GM10266 (cell line): ENCODE measurements at regions not wholly inside any gene's neighbourhood (a gene's known extent, or its start where the extent isn't known, plus 50 kb on each side); places are given as distances from the start of the nearest gene placed in this dataset.

Experiments used
- DNase-seq: peaks from one replicate; pipeline ENCODE4 v3.0.0; 2012; ENCODE audit errors: extremely low spot score
- CTCF ChIP-seq: IDR thresholded peaks from 2 replicates; pipeline ENCODE4 v1.5.1; 2012; ENCODE audit warnings: mild to moderate bottlenecking, low read depth; ENCODE audit not compliant: control insufficient read depth, insufficient read depth; ENCODE audit errors: missing control alignments

- no peak for DNase-seq
- TF ChIP-seq CTCF = no peak
These were observed 92.0 kb upstream of the CAMK1G start for GRCh38 chr1:209491496-209491895.

- no peak for DNase-seq
- TF ChIP-seq CTCF = no peak
These were observed 91.6 kb upstream of the CAMK1G start for GRCh38 chr1:209491897-209492296.

GRCh38 chr1:209493559-209493958 lies 90.0 kb upstream of the CAMK1G start:
- no peak for DNase-seq

GRCh38 chr1:209497729-209498128 lies 85.8 kb upstream of the CAMK1G start:
- no peak for DNase-seq
- TF ChIP-seq CTCF = no peak

More at GRCh38 chr1:209493559-209493958, 90.0 kb upstream of the CAMK1G start:
- TF ChIP-seq CTCF = no peak

GRCh38 chr1:209500993-209501392 lies 82.5 kb upstream of the CAMK1G start:
- TF ChIP-seq CTCF = no peak
- DNase-seq = no peak

GRCh38 chr1:209503196-209503595 lies 80.3 kb upstream of the CAMK1G start:
- no peak for TF ChIP-seq CTCF
- no peak for DNase-seq

GRCh38 chr1:209504571-209504970 lies 78.9 kb upstream of the CAMK1G start:
- DNase-seq = no peak
- TF ChIP-seq CTCF = no peak
